Keratinocyte (primary cell): ENCODE measurements at regions not wholly inside any gene's neighbourhood (a gene's known extent, or its start where the extent isn't known, plus 50 kb on each side); places are given as distances from the start of the nearest gene placed in this dataset.

Source experiments
- CTCF ChIP-seq, 3 experiments: IDR thresholded peaks in 1 of 3; conservative IDR thresholded peaks in 1 of 3; optimal IDR thresholded peaks in 1 of 3; 2 replicates in 2 of 3; 3 replicates in 1 of 3; pipeline versions ENCODE3 to v1.5.1; 2011; ENCODE audit warnings: low read length in 3 of 3, mild to moderate bottlenecking in 3 of 3, moderate library complexity in 2 of 3, control low read depth in 1 of 3, inconsistent platforms in 1 of 3; ENCODE audit not compliant: insufficient read depth in 2 of 3; ENCODE audit errors: extremely low read depth in 1 of 3
- EZH2 ChIP-seq: IDR thresholded peaks from one replicate; pipeline ENCODE4 v1.6.1; 2012; ENCODE audit warnings: inconsistent platforms, mild to moderate bottlenecking, low read length, moderate library complexity

DNA sequence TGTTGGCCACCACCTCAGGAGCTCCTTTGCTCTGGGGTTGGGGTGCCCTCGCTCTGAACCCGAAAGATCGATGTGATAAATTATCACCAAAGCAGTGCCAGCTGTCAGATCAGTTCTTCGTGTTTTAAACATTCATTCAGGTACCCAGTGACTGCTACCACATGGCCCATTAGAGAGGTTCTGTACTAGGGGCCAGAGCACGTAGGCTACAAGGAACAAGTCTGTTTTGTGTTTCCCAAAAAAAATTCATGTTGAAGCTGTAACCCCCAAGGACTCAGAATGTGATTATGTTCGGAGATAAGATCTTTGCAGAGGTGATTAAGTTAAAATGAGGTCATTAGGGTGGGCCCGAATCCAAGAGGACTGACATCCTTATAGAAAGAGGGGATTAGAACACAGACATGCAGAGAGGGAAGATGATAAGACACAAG is 526.9 kb downstream of the NPHP4 start:
- TF ChIP-seq CTCF (optimal IDR thresholded peaks at IDR 0.05 in 1 of 3, IDR thresholded peaks at IDR 0.05 in 1 of 3, conservative IDR thresholded peaks at IDR 0.05 in 1 of 3; ENCODE audit: extremely low read depth in 1 of 3, insufficient read depth in 2 of 3, low read length in 3 of 3) (no peak), EZH2 (no peak)
